HCT116 (cell line): ENCODE measurements at regions not wholly inside any gene's neighbourhood (a gene's known extent, or its start where the extent isn't known, plus 50 kb on each side); places are given as distances from the start of the nearest gene placed in this dataset.

ENCODE experiments used
- ATAC-seq: fragments of 200-7000 bp; cut with Tn5 transposase; 2 replicates; pipeline ENCODE4 v1.9.1; 2020; ENCODE audit warnings: mild to moderate bottlenecking, moderate library complexity
- BruUV-seq: library from RNA; stranded (reverse); fragments of 400-500 nt; replicated peaks from 2 replicates; lab custom pipeline; 2021; lab: Mats Ljungman, UMichigan
- CTCF ChIA-PET: fragments of 300-600 bp; sonication (Branson Sonifier 250); formaldehyde crosslinking; loops from one replicate; lab custom pipeline; 2021; ENCODE audit warnings: antibody characterized with exemption; lab: Charles Lee
- POLR2A ChIA-PET: fragments of 300-600, 350-600 bp; sonication (Branson Sonifier 250); formaldehyde crosslinking; loops from one replicate; lab custom pipeline; 2021; ENCODE audit warnings: antibody characterized with exemption; lab: Charles Lee
- RAD21 ChIA-PET, 2 experiments: fragments of 300-600 bp; sonication (Branson Sonifier 250); formaldehyde crosslinking; loops; one replicate each; lab custom pipeline; 2023; ENCODE audit warnings: low total read pairs in 2 of 2; ENCODE audit not compliant: uncharacterized antibody in 2 of 2, unreplicated experiment in 2 of 2, low non-redundant PET in 1 of 2; lab: Charles Lee
- DNase-seq: peaks from one replicate; pipeline ENCODE4 v3.0.0-alpha.2; 2010; ENCODE audit warnings: low read depth, low spot score
- H2AFZ ChIP-seq: fragments of 200-600 bp; shearing (Covaris generic), sonication (generic); 2 replicates; pipeline ENCODE4 v1.6.1; 2017; ENCODE audit warnings: low read depth, mixed run types, mixed read lengths, antibody characterized with exemption, low read length; ENCODE audit not compliant: poor library complexity, severe bottlenecking
- H3K27ac ChIP-seq: 2 replicates; pipeline ENCODE4 v1.5.1; 2012; ENCODE audit warnings: low read depth, low read length
- H3K27me3 ChIP-seq: fragments of 200-600 bp; sonication (generic); 2 replicates; pipeline ENCODE4 v1.6.1; 2016; ENCODE audit warnings: mixed run types, low read length, mixed read lengths; ENCODE audit not compliant: insufficient read depth
- H3K36me3 ChIP-seq, 2 experiments: fragments of 200-500 bp in 1 of 2; fragments of 200-600 bp in 1 of 2; sonication (Bioruptor generic) in 1 of 2; sonication (generic) in 1 of 2; 2 replicates each; pipeline versions ENCODE4 v1.5.1 to v1.6.1; 2014 to 2016; ENCODE audit warnings: low read length in 2 of 2, inconsistent platforms in 1 of 2, mixed read lengths in 1 of 2, mixed run types in 1 of 2; ENCODE audit not compliant: insufficient read depth in 2 of 2, control insufficient read depth in 1 of 2
- H3K4me1 ChIP-seq, 2 experiments: fragments of 200-600 bp in 1 of 2; sonication (generic) in 1 of 2; 2 replicates each; pipeline versions ENCODE4 v1.5.1 to v1.6.1; 2012 to 2017; ENCODE audit warnings: low read length in 2 of 2, inconsistent platforms in 1 of 2, mild to moderate bottlenecking in 1 of 2, mixed read lengths in 1 of 2, mixed run types in 1 of 2, moderate library complexity in 1 of 2; ENCODE audit not compliant: insufficient read depth in 2 of 2, control insufficient read depth in 1 of 2
- H3K4me2 ChIP-seq: fragments of 200-600 bp; sonication (generic); 2 replicates; pipeline ENCODE4 v1.6.1; 2017; ENCODE audit warnings: mixed run types, low read length, mixed read lengths
- H3K4me3 ChIP-seq, 2 experiments: fragments of 200-600 bp in 1 of 2; sonication (generic) in 1 of 2; replicated peaks in 1 of 2; 2 replicates each; pipeline ENCODE4 v1.5.1; 2011 to 2016; ENCODE audit warnings: low read length in 2 of 2, control low read depth in 1 of 2, low read depth in 1 of 2, mild to moderate bottlenecking in 1 of 2, mixed read lengths in 1 of 2, mixed run types in 1 of 2
- H3K79me2 ChIP-seq: fragments of 200-600 bp; sonication (generic); 2 replicates; pipeline ENCODE4 v1.6.1; 2017; ENCODE audit warnings: mild to moderate bottlenecking, mixed run types, low read length, moderate library complexity, mixed read lengths; ENCODE audit not compliant: insufficient read depth
- H3K9ac ChIP-seq: fragments of 200-600 bp; sonication (generic); 2 replicates; pipeline ENCODE4 v1.6.1; 2016; ENCODE audit warnings: low read length, mixed read lengths
- H3K9me2 ChIP-seq: fragments of 200-600 bp; sonication (generic), shearing (Covaris generic); 2 replicates; pipeline ENCODE4 v1.6.1; 2017; ENCODE audit warnings: mixed run types, mild to moderate bottlenecking, moderate library complexity; ENCODE audit not compliant: insufficient read depth
- H3K9me3 ChIP-seq, 2 experiments: fragments of 200-500 bp in 1 of 2; fragments of 200-600 bp in 1 of 2; sonication (Bioruptor generic) in 1 of 2; sonication (generic) in 1 of 2; 2 replicates each; pipeline ENCODE4 v1.6.1; 2014 to 2017; ENCODE audit warnings: low read length in 2 of 2, mixed read lengths in 2 of 2, inconsistent platforms in 1 of 2, low read depth in 1 of 2, mild to moderate bottlenecking in 1 of 2, mixed run types in 1 of 2, moderate library complexity in 1 of 2; ENCODE audit not compliant: control insufficient read depth in 1 of 2, insufficient read depth in 1 of 2
- H4K20me1 ChIP-seq: fragments of 200-600 bp; sonication (generic), shearing (Covaris generic); 2 replicates; pipeline ENCODE4 v1.6.1; 2017; ENCODE audit warnings: mixed run types, mild to moderate bottlenecking, moderate library complexity; ENCODE audit not compliant: insufficient read depth
- CBX3 ChIP-seq: IDR thresholded peaks from 2 replicates; pipeline ENCODE4 v1.6.1; 2012; ENCODE audit warnings: low read depth
- CTCF ChIP-seq, 3 experiments: fragments of 200-600 bp in 1 of 3; sonication (generic) in 1 of 3; IDR thresholded peaks in 2 of 3; conservative IDR thresholded peaks in 1 of 3; 2 replicates each; pipeline ENCODE4 v1.5.1; 2012 to 2017; ENCODE audit warnings: low read depth in 2 of 3, low read length in 2 of 3, antibody characterized with exemption in 1 of 3, borderline replicate concordance in 1 of 3, control low read depth in 1 of 3, mild to moderate bottlenecking in 1 of 3, mixed read lengths in 1 of 3, mixed run types in 1 of 3, moderate library complexity in 1 of 3; ENCODE audit not compliant: insufficient read depth in 1 of 3
- EGR1 ChIP-seq: IDR thresholded peaks from 2 replicates; pipeline ENCODE4 v1.6.1; 2012; ENCODE audit warnings: low read depth
- ELF1 ChIP-seq: IDR thresholded peaks from 2 replicates; pipeline ENCODE4 v1.6.1; 2012; ENCODE audit warnings: low read depth, borderline replicate concordance
- EZH2 ChIP-seq: fragments of 200-600 bp; sonication (generic); IDR thresholded peaks from 2 replicates; pipeline ENCODE4 v1.6.1; 2017; ENCODE audit warnings: antibody characterized with exemption, mixed run types
- EZH2phosphoT487 ChIP-seq: fragments of 200-600 bp; IDR thresholded peaks from 2 replicates; pipeline ENCODE4 v1.6.1; 2018; ENCODE audit warnings: antibody characterized with exemption, borderline replicate concordance
- FOSL1 ChIP-seq: IDR thresholded peaks from 2 replicates; pipeline ENCODE4 v1.6.1; 2012; ENCODE audit warnings: low read depth
- JUND ChIP-seq: IDR thresholded peaks from 2 replicates; pipeline ENCODE4 v1.6.1; 2012
- MAX ChIP-seq: IDR thresholded peaks from 2 replicates; pipeline ENCODE4 v1.6.1; 2012
- REST ChIP-seq: IDR thresholded peaks from 2 replicates; pipeline ENCODE4 v1.6.1; 2012; ENCODE audit warnings: low read depth
- SRF ChIP-seq: IDR thresholded peaks from 2 replicates; pipeline ENCODE4 v1.6.1; 2012; ENCODE audit warnings: low read depth
- TCF7L2 ChIP-seq: IDR thresholded peaks from 2 replicates; pipeline ENCODE4 v1.7.0; 2011; ENCODE audit warnings: borderline replicate concordance, inconsistent platforms; ENCODE audit not compliant: insufficient read depth, insufficient read length; ENCODE audit errors: extremely low read depth
- ZFX ChIP-seq: fragments of 450-650 bp; IDR thresholded peaks from 2 replicates; pipeline ENCODE4 v1.6.1; 2017
- ZNF274 ChIP-seq: fragments of 200-500 bp; sonication (Bioruptor generic); IDR thresholded peaks from 2 replicates; pipeline ENCODE4 v1.6.1; 2014; ENCODE audit warnings: mild to moderate bottlenecking, low read depth, low read length, inconsistent platforms
- intact Hi-C: fragments of 100-400 bp; cut with micrococcal nuclease; formaldehyde crosslinking; loops from 2 replicates; pipeline ENCODE4 v1.10.0; 2022
- TF ChIP-seq, protein P1 (sequence below): IDR thresholded peaks from 2 replicates; pipeline ENCODE4 v1.6.1; 2011; ENCODE audit warnings: mild to moderate bottlenecking, low read length, moderate library complexity; ENCODE audit not compliant: insufficient replicate concordance; ENCODE audit errors: extremely low read depth

DNA sequence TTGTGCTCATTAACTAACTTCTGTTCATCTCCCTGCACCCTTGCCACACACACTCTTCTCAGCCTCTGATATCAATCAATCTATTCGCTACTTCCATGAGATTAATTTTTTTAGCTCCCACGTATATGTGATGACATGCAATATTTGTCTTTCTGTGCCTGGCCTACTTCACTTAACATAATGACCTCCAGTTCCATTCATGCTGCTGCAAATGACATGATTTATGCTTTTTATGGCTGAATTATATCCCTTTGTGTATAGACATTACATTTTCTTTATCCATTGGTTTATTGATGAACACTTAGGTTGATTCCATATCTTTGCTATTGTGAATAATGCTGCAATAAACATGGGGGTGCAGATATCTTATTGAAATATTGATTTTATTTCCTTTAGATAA, 50.8 kb upstream of the SPTLC3 start:
- ChIA-PET POLR2A (no interaction called here), CTCF (no interaction called here), RAD21 (no interaction called here)
- Histone ChIP-seq H3K36me3 (no peaks in the 10 kb centered on the region), H4K20me1 (no peaks in the 10 kb centered on the region), H3K4me1 (no peaks in the 10 kb centered on the region), H3K4me2 (no peak overlapping the region), H3K4me3 (no peak overlapping the region), H3K9me2 (no peaks in the 10 kb centered on the region), H3K79me2 (no peaks in the 10 kb centered on the region), H3K9ac (no peak overlapping the region), H3K27me3 (no peaks in the 10 kb centered on the region), H3K9me3 (no peaks in the 10 kb centered on the region), H2AFZ (no peak overlapping the region), H3K27ac (no peak overlapping the region)
- intact Hi-C loops = no loop called here
- no peak for ATAC-seq
- no peak for DNase-seq
- no peak for TF ChIP-seq ZFX
- TF ChIP-seq TCF7L2 = no peak
- no peak for TF ChIP-seq REST
- no peak for TF ChIP-seq FOSL1
- TF ChIP-seq, protein P1, sequence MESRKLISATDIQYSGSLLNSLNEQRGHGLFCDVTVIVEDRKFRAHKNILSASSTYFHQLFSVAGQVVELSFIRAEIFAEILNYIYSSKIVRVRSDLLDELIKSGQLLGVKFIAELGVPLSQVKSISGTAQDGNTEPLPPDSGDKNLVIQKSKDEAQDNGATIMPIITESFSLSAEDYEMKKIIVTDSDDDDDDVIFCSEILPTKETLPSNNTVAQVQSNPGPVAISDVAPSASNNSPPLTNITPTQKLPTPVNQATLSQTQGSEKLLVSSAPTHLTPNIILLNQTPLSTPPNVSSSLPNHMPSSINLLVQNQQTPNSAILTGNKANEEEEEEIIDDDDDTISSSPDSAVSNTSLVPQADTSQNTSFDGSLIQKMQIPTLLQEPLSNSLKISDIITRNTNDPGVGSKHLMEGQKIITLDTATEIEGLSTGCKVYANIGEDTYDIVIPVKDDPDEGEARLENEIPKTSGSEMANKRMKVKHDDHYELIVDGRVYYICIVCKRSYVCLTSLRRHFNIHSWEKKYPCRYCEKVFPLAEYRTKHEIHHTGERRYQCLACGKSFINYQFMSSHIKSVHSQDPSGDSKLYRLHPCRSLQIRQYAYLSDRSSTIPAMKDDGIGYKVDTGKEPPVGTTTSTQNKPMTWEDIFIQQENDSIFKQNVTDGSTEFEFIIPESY = no peak
- no peak for TF ChIP-seq ZNF274
- no peak for TF ChIP-seq CBX3
- no peak for TF ChIP-seq EZH2phosphoT487
- TF ChIP-seq MAX = no peak
- no peak for TF ChIP-seq ELF1
- TF ChIP-seq SRF = no peak
- no peak for TF ChIP-seq EZH2
- no peak for TF ChIP-seq EGR1
- no peak for TF ChIP-seq JUND
- TF ChIP-seq CTCF (IDR thresholded peaks at IDR 0.05 in 2 of 3, conservative IDR thresholded peaks at IDR 0.05 in 1 of 3; ENCODE audit: borderline replicate concordance in 1 of 3, insufficient read depth in 1 of 3, low read depth in 2 of 3, low read length in 2 of 3) = no peak
- BruUV-seq = no TSS peak
